Ascending aorta (tissue), 2 donors: ENCODE measurements at regions not wholly inside any gene's neighbourhood (a gene's known extent, or its start where the extent isn't known, plus 50 kb on each side); places are given as distances from the start of the nearest gene placed in this dataset.

Source experiments
- DNase-seq, 2 donors: peaks; one replicate each; pipeline ENCODE4 v3.0.0-alpha.2; 2019; ENCODE audit warnings: low spot score in 2 of 2
- H3K27ac ChIP-seq, 2 donors: fragments of 200-600 bp; sonication (generic); one replicate each; pipeline ENCODE4 v1.5.1; 2016 to 2017; ENCODE audit warnings: mild to moderate bottlenecking in 1 of 2
- H3K27me3 ChIP-seq: fragments of 200-600 bp; sonication (generic); one replicate; pipeline ENCODE4 v1.5.1; 2017
- H3K36me3 ChIP-seq, 2 donors: fragments of 200-600 bp; sonication (generic); one replicate each; pipeline ENCODE4 v1.5.1; 2016
- H3K4me1 ChIP-seq, 2 donors: fragments of 200-600 bp; sonication (generic); one replicate each; pipeline ENCODE4 v1.5.1; 2016 to 2017; ENCODE audit warnings: mild to moderate bottlenecking in 1 of 2
- H3K4me3 ChIP-seq, 2 donors: fragments of 200-600 bp; sonication (generic); one replicate each; pipeline ENCODE4 v1.5.1; 2016 to 2017; ENCODE audit warnings: mild to moderate bottlenecking in 1 of 2
- H3K9me3 ChIP-seq, 2 donors: fragments of 200-600 bp; sonication (generic); one replicate each; pipeline ENCODE4 v1.5.1; 2016
- intact Hi-C: fragments of 100-400 bp; cut with DNase I; formaldehyde crosslinking; loops from one replicate; pipeline ENCODE4 v1.15.1; 2023
- TF ChIP-seq, protein P1 (sequence below), 3 experiments: fragments of 200-600 bp in 2 of 3; fragments of 450-650 bp in 1 of 3; sonication (generic) in 2 of 3; IDR thresholded peaks; one replicate each; pipeline ENCODE4 v1.5.1; 2016 to 2019; ENCODE audit warnings: antibody characterized with exemption in 3 of 3, mild to moderate bottlenecking in 1 of 3, moderate library complexity in 1 of 3

GRCh38 chr3:180275176-180275575 is 238.4 kb upstream of the PEX5L start:
- TF ChIP-seq, protein P1, sequence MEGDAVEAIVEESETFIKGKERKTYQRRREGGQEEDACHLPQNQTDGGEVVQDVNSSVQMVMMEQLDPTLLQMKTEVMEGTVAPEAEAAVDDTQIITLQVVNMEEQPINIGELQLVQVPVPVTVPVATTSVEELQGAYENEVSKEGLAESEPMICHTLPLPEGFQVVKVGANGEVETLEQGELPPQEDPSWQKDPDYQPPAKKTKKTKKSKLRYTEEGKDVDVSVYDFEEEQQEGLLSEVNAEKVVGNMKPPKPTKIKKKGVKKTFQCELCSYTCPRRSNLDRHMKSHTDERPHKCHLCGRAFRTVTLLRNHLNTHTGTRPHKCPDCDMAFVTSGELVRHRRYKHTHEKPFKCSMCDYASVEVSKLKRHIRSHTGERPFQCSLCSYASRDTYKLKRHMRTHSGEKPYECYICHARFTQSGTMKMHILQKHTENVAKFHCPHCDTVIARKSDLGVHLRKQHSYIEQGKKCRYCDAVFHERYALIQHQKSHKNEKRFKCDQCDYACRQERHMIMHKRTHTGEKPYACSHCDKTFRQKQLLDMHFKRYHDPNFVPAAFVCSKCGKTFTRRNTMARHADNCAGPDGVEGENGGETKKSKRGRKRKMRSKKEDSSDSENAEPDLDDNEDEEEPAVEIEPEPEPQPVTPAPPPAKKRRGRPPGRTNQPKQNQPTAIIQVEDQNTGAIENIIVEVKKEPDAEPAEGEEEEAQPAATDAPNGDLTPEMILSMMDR (IDR thresholded peaks at IDR 0.05) = no peak
- Histone ChIP-seq H3K27ac (no peak overlapping the region), H3K36me3 (no peaks in the 10 kb centered on the region), H3K4me1 (no peaks in the 10 kb centered on the region), H3K27me3 (no peaks in the 10 kb centered on the region), H3K4me3 (no peak overlapping the region), H3K9me3 (no peaks in the 10 kb centered on the region)
- intact Hi-C loops = no loop called here
- DNase-seq = no peak

DNA sequence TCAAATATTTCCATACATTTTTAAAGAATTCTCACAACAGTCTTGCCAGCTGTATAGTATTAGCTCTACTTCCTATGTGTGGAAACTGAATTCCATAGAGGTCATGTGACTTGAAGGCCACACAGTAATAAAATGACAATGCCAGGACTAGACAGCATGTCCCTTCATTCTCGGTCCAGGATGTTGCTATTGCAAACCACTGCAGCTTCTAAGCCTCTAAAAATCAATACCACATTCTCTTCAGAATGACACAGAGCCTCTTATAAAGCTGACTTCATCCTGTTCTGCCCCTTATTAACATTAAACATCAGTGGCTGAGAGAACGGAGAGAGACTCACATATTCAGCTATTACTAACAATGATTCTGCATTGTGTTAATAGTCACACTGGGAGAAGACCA is 240.3 kb upstream of the PEX5L start:
- Histone ChIP-seq H3K4me1 (no peaks in the 10 kb centered on the region), H3K27ac (no peak overlapping the region), H3K27me3 (no peaks in the 10 kb centered on the region), H3K4me3 (no peak overlapping the region), H3K9me3 (no peaks in the 10 kb centered on the region), H3K36me3 (no peaks in the 10 kb centered on the region)
- no peak for DNase-seq
- TF ChIP-seq, protein P1 (IDR thresholded peaks at IDR 0.05) = no peak
- intact Hi-C loops = no loop called here

DNA sequence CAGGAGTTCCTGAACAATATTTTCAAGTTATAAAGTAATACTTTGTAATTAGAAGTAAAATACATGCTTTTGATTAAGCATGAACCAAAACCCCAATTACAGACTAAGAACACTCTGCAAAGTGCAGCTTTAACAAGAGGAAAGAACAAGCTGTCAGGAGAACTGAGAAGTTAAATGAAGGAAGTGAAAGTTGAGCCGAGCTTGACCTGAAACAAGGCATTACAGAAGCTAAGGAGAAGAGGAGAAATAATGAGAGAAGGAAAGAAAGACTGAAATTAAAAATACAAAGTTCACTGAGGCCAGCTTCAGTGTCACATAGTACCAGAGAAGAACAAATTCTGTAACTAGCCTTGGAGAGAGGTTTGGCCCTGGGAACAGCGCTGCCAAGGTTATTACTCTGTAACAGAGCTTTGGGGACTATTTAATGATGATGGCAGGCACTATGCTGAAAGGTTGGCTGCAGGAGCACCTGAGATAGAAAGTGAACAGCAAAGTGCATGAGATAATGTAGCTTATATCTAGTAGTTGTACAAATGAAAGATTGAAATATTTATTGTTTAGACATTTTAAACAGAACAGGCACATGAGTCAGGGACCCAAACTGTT is 241.9 kb upstream of the PEX5L start:
- H3K4me3 ChIP-seq = no peak overlapping the region
- TF ChIP-seq, protein P1 (IDR thresholded peaks at IDR 0.05) = no peak
- no peak overlapping the region for H3K27ac ChIP-seq
- H3K9me3 ChIP-seq = no peaks in the 10 kb centered on the region
- no peaks in the 10 kb centered on the region for H3K27me3 ChIP-seq
- DNase-seq = no peak
- H3K4me1 ChIP-seq = no peaks in the 10 kb centered on the region
- no peaks in the 10 kb centered on the region for H3K36me3 ChIP-seq
- intact Hi-C loops = no loop called here

GRCh38 chr3:180280555-180280954 is 243.8 kb upstream of the PEX5L start:
- TF ChIP-seq, protein P1 (IDR thresholded peaks at IDR 0.05) = no peak
- intact Hi-C loops = no loop called here
- DNase-seq = no peak
- no peaks in the 10 kb centered on the region for H3K9me3 ChIP-seq
- no peaks in the 10 kb centered on the region for H3K27me3 ChIP-seq
- H3K36me3 ChIP-seq = no peaks in the 10 kb centered on the region
- H3K4me1 ChIP-seq = no peaks in the 10 kb centered on the region
- no peak overlapping the region for H3K27ac ChIP-seq
- H3K4me3 ChIP-seq = no peak overlapping the region

DNA sequence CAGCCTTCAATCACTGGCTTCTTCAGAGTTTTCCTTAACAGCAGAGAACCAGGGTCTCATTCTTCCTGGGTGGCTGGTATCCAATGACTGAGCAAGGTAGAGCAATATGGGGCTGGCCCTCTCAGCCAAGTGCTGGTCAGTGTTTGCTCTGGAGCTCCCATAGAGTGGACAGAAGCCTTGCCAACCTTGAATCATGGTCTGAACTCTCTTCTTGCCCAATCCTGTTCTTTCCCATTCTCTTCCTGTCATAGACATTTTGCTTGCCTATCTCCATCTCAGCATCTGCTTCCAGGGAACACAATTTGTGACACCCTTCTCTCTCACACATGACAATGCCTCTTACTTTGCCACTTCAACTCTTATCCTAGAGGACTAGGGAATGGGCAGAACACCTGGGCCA is 245.6 kb upstream of the PEX5L start:
- no peaks in the 10 kb centered on the region for H3K9me3 ChIP-seq
- H3K27ac ChIP-seq = no peak overlapping the region
- intact Hi-C loops = no loop called here
- H3K4me1 ChIP-seq = no peaks in the 10 kb centered on the region
- DNase-seq = no peak
- TF ChIP-seq, protein P1 (IDR thresholded peaks at IDR 0.05) = no peak
- no peaks in the 10 kb centered on the region for H3K36me3 ChIP-seq
- H3K27me3 ChIP-seq = no peaks in the 10 kb centered on the region
- H3K4me3 ChIP-seq = no peak overlapping the region

DNA sequence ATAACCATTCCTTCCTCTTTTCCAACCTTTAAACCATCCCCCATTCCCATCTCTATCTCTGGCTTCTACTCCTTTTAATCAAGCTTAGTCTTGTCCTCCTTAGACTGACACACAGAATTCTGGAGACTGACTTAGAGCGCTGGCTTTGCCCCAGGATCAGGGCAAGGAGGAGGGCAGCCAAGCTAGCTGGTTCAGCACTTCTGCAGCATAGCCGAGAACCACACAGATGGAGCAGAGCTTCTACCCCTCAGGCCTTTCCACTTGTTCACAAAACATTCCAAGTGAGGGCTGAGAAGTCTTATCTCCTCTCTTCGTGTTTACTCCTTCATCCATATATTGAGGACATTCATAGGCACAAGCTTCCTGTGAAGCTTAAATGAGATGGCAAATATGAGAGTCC is 246.5 kb upstream of the PEX5L start:
- Histone ChIP-seq H3K4me3 (no peak overlapping the region), H3K36me3 (no peaks in the 10 kb centered on the region), H3K4me1 (no peaks in the 10 kb centered on the region), H3K27ac (no peak overlapping the region), H3K9me3 (no peaks in the 10 kb centered on the region), H3K27me3 (no peaks in the 10 kb centered on the region)
- TF ChIP-seq, protein P1 (IDR thresholded peaks at IDR 0.05) = no peak
- DNase-seq = no peak
- intact Hi-C loops = no loop called here
